Endodermal cell (in vitro differentiated cells): ENCODE measurements at regions not wholly inside any gene's neighbourhood (a gene's known extent, or its start where the extent isn't known, plus 50 kb on each side); places are given as distances from the start of the nearest gene placed in this dataset.

Experiments used
- DNase-seq: peaks from one replicate; pipeline ENCODE4 v3.0.0-alpha.2; 2017
- H3K27ac ChIP-seq: 2 replicates; pipeline ENCODE4 v1.5.1; 2013; ENCODE audit warnings: mild to moderate bottlenecking, low read depth, low read length, moderate library complexity
- H3K27me3 ChIP-seq: 2 replicates; pipeline ENCODE4 v1.6.1; 2013; ENCODE audit warnings: mild to moderate bottlenecking, low read length, moderate library complexity; ENCODE audit not compliant: insufficient read depth, control insufficient read depth, poor library complexity, severe bottlenecking
- H3K36me3 ChIP-seq: 2 replicates; pipeline ENCODE4 v1.7.0; 2013; ENCODE audit warnings: mild to moderate bottlenecking, low read length, moderate library complexity; ENCODE audit not compliant: control insufficient read depth, insufficient read depth
- H3K4me1 ChIP-seq: one replicate; pipeline ENCODE4 v1.7.0; 2013; ENCODE audit warnings: low read length; ENCODE audit not compliant: control insufficient read depth, insufficient read depth
- H3K4me3 ChIP-seq: 2 replicates; pipeline ENCODE4 v1.5.1; 2013; ENCODE audit warnings: mild to moderate bottlenecking, low read length, moderate library complexity
- H3K9ac ChIP-seq: 2 replicates; pipeline ENCODE4 v1.6.1; 2013; ENCODE audit warnings: mild to moderate bottlenecking, low read length, moderate library complexity; ENCODE audit not compliant: poor library complexity, severe bottlenecking; ENCODE audit errors: extremely low read depth
- H3K9me3 ChIP-seq: 2 replicates; pipeline ENCODE4 v1.6.1; 2013; ENCODE audit warnings: mild to moderate bottlenecking, low read length, moderate library complexity; ENCODE audit not compliant: control insufficient read depth
- H3K27ac Mint-ChIP-seq: 2 replicates; pipeline ENCODE4 v1.8.0; 2020; ENCODE audit warnings: mixed read lengths
- H3K27me3 Mint-ChIP-seq: 2 replicates; pipeline ENCODE4 v1.8.0; 2021; ENCODE audit warnings: mild to moderate bottlenecking, mixed read lengths; ENCODE audit not compliant: insufficient read depth
- H3K36me3 Mint-ChIP-seq: 2 replicates; pipeline ENCODE4 v1.8.0; 2020; ENCODE audit warnings: low read depth, mixed read lengths
- H3K4me1 Mint-ChIP-seq: 2 replicates; pipeline ENCODE4 v1.8.0; 2020; ENCODE audit warnings: mixed read lengths
- H3K4me3 Mint-ChIP-seq: 2 replicates; pipeline ENCODE4 v1.8.0; 2020; ENCODE audit warnings: mild to moderate bottlenecking, moderate library complexity, mixed read lengths
- H3K9me3 Mint-ChIP-seq: 2 replicates; pipeline ENCODE4 v1.8.0; 2020; ENCODE audit warnings: mild to moderate bottlenecking, mixed read lengths
- WGBS, 2 experiments: methylation state at CpG; one replicate each; pipeline versions ENCODE4 v1.1.5 to v1.1.7; 2013; ENCODE audit warnings: missing lambda C conversion rate in 2 of 2, mixed read lengths in 1 of 2; ENCODE audit not compliant: insufficient coverage in 1 of 2, insufficient read length in 1 of 2; 5-methylcytosine and 5-hydroxymethylcytosine counted together
- TF ChIP-seq, protein P1 (sequence below): fragments of 200-600 bp; sonication (generic); conservative IDR thresholded peaks from 2 replicates; pipeline ENCODE4 v1.5.0; 2021; ENCODE audit warnings: antibody characterized with exemption, mild to moderate bottlenecking

DNA sequence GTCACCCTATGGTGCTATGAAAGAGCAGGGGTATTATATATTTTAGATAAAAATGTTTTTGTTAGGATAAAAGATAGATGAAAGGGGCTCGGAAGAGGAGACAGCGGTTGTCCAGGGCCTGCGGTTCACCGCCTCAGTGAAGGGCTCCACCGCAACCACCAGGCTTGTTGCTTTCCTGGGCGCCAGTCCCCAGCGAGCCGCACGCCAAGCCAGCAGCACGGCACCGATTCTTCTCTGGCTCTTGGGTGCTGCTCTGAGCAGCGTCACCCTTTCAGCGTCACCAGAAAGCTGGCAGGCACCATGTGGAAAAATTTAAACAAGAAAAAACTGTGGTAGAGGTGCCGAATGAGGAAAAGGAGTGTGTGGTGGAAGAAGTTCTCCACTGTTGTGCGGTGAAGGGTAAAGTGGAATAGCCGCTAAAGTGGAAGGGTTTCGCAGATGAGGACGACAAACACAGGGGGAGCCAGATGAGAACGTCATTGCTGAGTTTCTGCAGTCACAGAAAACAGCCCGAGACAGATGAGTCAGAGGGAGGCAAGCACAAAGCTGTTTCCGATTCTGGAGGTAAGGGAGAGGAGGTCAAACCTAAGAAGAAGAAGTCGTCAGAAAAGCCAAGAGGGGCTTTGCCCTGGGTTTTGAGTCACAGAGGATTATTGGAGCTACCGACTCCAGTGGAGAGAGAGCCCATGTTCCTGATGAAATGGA is 569.2 kb downstream of the ZBBX start:
- no peak overlapping the region for H3K27ac ChIP-seq
- Mint-ChIP-seq H3K36me3 (peaks cover 16% of the 10 kb centered on the region), H3K9me3 (peaks cover 20% of the 10 kb centered on the region), H3K27me3 (no peaks in the 10 kb centered on the region), H3K27ac (no peak overlapping the region), H3K4me3 (no peak overlapping the region), H3K4me1 (peaks cover 6% of the 10 kb centered on the region)
- no peaks in the 10 kb centered on the region for H3K4me1 ChIP-seq
- 92% methylated on average over 15 to 23 of the region's 23 CpGs for WGBS, 2 experiments
- H3K9me3 ChIP-seq = peaks cover 9% of the 10 kb centered on the region
- H3K9ac ChIP-seq = no peak overlapping the region
- DNase-seq = peak; percentile 45
- no peaks in the 10 kb centered on the region for H3K36me3 ChIP-seq
- no peak overlapping the region for H3K4me3 ChIP-seq
- TF ChIP-seq, protein P1, sequence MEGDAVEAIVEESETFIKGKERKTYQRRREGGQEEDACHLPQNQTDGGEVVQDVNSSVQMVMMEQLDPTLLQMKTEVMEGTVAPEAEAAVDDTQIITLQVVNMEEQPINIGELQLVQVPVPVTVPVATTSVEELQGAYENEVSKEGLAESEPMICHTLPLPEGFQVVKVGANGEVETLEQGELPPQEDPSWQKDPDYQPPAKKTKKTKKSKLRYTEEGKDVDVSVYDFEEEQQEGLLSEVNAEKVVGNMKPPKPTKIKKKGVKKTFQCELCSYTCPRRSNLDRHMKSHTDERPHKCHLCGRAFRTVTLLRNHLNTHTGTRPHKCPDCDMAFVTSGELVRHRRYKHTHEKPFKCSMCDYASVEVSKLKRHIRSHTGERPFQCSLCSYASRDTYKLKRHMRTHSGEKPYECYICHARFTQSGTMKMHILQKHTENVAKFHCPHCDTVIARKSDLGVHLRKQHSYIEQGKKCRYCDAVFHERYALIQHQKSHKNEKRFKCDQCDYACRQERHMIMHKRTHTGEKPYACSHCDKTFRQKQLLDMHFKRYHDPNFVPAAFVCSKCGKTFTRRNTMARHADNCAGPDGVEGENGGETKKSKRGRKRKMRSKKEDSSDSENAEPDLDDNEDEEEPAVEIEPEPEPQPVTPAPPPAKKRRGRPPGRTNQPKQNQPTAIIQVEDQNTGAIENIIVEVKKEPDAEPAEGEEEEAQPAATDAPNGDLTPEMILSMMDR = no peak
- no peaks in the 10 kb centered on the region for H3K27me3 ChIP-seq

DNA sequence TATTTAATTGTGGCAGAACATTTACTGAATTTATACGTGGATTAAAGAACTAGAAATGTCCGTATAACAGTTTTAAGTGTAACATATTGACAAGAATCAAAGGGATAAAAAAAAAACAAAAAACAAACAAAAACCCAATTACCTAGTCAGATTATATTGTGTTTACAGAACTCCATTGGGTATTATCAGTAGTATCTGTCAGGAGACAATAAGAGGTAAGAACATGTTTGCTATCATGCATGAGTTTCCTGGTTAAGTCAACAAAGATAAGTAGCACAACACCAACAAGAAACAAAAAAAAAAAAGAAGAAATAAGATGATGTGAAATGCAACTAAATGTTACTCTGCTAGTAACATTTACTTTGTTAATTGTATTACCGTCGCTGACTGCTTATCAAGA is 570.6 kb downstream of the ZBBX start:
- peaks cover 32% of the 10 kb centered on the region for H3K9me3 Mint-ChIP-seq
- Histone ChIP-seq H3K4me3 (no peak overlapping the region), H3K27ac (no peak overlapping the region), H3K9ac (no peak overlapping the region), H3K9me3 (peaks cover 9% of the 10 kb centered on the region), H3K36me3 (no peaks in the 10 kb centered on the region), H3K4me1 (no peaks in the 10 kb centered on the region), H3K27me3 (no peaks in the 10 kb centered on the region)
- H3K4me3 Mint-ChIP-seq = peak overlapping the region; percentile 3
- peaks cover 6% of the 10 kb centered on the region for H3K4me1 Mint-ChIP-seq
- no peak for DNase-seq
- peak overlapping the region; percentile 19 for H3K27ac Mint-ChIP-seq
- H3K36me3 Mint-ChIP-seq = peaks cover 17% of the 10 kb centered on the region
- H3K27me3 Mint-ChIP-seq = no peaks in the 10 kb centered on the region
- 82% methylated on average over 3 of the region's 4 CpGs; no CpG with 5 or more reads in 1 of the 2 experiments for WGBS, 2 experiments
- TF ChIP-seq, protein P1 = no peak

DNA sequence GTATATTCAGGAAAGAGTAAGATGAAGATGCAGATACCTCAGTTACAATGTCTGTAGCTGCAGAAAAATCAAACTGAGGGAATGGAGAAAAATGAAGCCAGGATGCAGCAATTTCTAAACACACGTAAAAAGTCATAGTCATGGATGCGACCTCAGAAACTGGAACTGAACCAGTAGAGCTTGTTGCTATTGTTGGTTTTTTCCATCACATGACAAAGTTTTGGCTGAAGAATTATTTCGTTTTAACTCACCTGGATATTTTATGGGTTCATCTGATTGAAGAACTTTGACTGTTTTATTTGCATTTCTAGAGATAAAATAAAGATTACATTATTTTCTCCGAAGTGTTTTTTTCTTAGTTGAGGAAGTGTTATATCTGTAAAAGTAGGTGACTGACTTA is 591.2 kb downstream of the ZBBX start:
- no peak overlapping the region for H3K9ac ChIP-seq
- WGBS, 2 experiments = 93 to 95% methylated on average over 3 to 4 of the region's 4 CpGs
- H3K36me3 ChIP-seq = no peaks in the 10 kb centered on the region

More for the DNA sequence above, 591.2 kb downstream of the ZBBX start:
- H3K4me3 Mint-ChIP-seq = no peak overlapping the region
- Histone ChIP-seq H3K4me1 (no peaks in the 10 kb centered on the region), H3K27ac (no peak overlapping the region), H3K27me3 (no peaks in the 10 kb centered on the region), H3K4me3 (no peak overlapping the region), H3K9me3 (no peaks in the 10 kb centered on the region)
- no peaks in the 10 kb centered on the region for H3K4me1 Mint-ChIP-seq
- H3K9me3 Mint-ChIP-seq = no peaks in the 10 kb centered on the region
- TF ChIP-seq, protein P1 = no peak
- H3K27ac Mint-ChIP-seq = no peak overlapping the region
- H3K27me3 Mint-ChIP-seq = no peaks in the 10 kb centered on the region
- DNase-seq = no peak
- no peaks in the 10 kb centered on the region for H3K36me3 Mint-ChIP-seq
